HL-60 (cell line): ENCODE measurements at regions not wholly inside any gene's neighbourhood (a gene's known extent, or its start where the extent isn't known, plus 50 kb on each side); places are given as distances from the start of the nearest gene placed in this dataset.

Experiments
- GABPA ChIP-seq: IDR thresholded peaks from 2 replicates; pipeline ENCODE4 v1.6.1; 2012; ENCODE audit warnings: low read depth
- POLR2AphosphoS5 ChIP-seq: IDR thresholded peaks from 2 replicates; pipeline ENCODE4 v1.6.1; 2012; ENCODE audit warnings: low read depth
- SPI1 ChIP-seq: IDR thresholded peaks from 2 replicates; pipeline ENCODE4 v1.6.1; 2012; ENCODE audit warnings: low read depth, mild to moderate bottlenecking, borderline replicate concordance
- TF ChIP-seq, protein P1 (sequence below): IDR thresholded peaks from one replicate; pipeline ENCODE4 v1.5.1; 2011; ENCODE audit warnings: low read length, control low read depth, inconsistent platforms; ENCODE audit not compliant: insufficient read depth
- TF ChIP-seq, protein P2 (sequence below): IDR thresholded peaks from 2 replicates; pipeline ENCODE4 v1.6.1; 2012; ENCODE audit warnings: low read depth; ENCODE audit not compliant: insufficient replicate concordance

- TF ChIP-seq, protein P1, sequence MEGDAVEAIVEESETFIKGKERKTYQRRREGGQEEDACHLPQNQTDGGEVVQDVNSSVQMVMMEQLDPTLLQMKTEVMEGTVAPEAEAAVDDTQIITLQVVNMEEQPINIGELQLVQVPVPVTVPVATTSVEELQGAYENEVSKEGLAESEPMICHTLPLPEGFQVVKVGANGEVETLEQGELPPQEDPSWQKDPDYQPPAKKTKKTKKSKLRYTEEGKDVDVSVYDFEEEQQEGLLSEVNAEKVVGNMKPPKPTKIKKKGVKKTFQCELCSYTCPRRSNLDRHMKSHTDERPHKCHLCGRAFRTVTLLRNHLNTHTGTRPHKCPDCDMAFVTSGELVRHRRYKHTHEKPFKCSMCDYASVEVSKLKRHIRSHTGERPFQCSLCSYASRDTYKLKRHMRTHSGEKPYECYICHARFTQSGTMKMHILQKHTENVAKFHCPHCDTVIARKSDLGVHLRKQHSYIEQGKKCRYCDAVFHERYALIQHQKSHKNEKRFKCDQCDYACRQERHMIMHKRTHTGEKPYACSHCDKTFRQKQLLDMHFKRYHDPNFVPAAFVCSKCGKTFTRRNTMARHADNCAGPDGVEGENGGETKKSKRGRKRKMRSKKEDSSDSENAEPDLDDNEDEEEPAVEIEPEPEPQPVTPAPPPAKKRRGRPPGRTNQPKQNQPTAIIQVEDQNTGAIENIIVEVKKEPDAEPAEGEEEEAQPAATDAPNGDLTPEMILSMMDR = no peak
- TF ChIP-seq SPI1 = no peak
- no peak for TF ChIP-seq POLR2AphosphoS5
- TF ChIP-seq, protein P2, sequence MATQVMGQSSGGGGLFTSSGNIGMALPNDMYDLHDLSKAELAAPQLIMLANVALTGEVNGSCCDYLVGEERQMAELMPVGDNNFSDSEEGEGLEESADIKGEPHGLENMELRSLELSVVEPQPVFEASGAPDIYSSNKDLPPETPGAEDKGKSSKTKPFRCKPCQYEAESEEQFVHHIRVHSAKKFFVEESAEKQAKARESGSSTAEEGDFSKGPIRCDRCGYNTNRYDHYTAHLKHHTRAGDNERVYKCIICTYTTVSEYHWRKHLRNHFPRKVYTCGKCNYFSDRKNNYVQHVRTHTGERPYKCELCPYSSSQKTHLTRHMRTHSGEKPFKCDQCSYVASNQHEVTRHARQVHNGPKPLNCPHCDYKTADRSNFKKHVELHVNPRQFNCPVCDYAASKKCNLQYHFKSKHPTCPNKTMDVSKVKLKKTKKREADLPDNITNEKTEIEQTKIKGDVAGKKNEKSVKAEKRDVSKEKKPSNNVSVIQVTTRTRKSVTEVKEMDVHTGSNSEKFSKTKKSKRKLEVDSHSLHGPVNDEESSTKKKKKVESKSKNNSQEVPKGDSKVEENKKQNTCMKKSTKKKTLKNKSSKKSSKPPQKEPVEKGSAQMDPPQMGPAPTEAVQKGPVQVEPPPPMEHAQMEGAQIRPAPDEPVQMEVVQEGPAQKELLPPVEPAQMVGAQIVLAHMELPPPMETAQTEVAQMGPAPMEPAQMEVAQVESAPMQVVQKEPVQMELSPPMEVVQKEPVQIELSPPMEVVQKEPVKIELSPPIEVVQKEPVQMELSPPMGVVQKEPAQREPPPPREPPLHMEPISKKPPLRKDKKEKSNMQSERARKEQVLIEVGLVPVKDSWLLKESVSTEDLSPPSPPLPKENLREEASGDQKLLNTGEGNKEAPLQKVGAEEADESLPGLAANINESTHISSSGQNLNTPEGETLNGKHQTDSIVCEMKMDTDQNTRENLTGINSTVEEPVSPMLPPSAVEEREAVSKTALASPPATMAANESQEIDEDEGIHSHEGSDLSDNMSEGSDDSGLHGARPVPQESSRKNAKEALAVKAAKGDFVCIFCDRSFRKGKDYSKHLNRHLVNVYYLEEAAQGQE = no peak
- TF ChIP-seq GABPA = no peak
Measured at GRCh38 chr15:77836121-77836692, 203.5 kb upstream of the LINGO1 start.
